ENCODE measurements at regions not wholly inside any gene's neighbourhood (a gene's known extent, or its start where the extent isn't known, plus 50 kb on each side); places are given as distances from the start of the nearest gene placed in this dataset.
"Not testable (repeated sequence)": the region's sequence is repeated elsewhere in the genome, so short reads cannot be mapped to it uniquely, and the experiment has no call there.

DNA sequence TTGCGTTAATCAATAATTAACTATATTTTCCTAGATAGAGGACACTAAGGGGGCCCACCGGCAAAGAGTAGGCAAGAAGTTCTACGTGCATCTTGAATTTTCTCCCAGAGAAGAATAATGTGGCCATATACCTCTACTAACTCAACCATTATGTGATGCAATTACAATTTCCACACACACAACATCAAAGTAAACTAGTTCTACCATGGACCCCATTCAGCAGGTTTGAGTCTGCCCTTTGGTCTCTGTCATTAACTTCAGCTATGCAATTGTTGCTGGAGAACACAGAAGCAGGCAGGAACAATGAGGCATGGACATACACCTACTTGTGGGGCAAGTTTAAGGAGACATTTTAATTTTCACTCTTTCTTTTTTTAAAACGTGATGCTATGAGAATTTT is 705.9 kb downstream of the PDCD6IP start:
- no peak for DNase-seq (ENCODE audit: low spot score)

DNA sequence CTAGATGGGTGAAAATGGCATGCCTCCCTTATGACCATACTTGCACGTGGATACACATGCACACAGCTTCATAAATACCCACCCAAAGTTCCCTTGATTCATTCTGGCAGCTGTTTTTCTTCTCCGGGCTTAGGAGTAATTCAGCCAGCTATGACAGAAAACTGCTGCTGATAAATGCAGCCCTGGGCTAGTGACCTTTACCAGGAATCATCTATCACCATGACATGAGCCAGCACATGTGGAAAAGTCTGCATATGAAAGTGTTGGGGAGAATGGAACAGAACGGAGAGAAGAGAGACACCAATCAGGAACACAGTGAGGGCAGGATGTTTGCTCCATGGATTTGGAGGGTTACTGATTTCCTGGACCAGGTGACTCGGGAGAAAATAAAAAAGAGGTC is 706.3 kb downstream of the PDCD6IP start:
- no peak for DNase-seq (ENCODE audit: low spot score)

DNA sequence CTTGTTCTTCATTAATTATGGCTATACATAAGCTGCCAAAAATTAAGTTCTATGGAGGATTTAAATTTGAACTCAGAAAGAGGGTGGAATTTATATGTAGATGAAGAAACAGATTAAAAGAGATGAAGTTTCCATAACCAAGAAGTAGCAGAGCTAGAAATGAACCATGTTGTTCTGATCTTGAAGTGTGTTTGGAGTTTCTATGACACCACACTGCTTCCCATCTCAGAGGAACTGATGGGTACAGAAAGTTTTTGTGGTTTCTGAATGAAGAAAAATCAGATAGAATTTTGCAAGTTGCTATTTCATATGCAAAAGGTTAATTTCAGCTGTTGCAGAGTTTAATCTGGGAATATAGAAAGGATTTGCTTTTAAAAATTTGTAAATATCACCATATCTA is 710.3 kb downstream of the PDCD6IP start:
- no peak for DNase-seq (ENCODE audit: low spot score)

DNA sequence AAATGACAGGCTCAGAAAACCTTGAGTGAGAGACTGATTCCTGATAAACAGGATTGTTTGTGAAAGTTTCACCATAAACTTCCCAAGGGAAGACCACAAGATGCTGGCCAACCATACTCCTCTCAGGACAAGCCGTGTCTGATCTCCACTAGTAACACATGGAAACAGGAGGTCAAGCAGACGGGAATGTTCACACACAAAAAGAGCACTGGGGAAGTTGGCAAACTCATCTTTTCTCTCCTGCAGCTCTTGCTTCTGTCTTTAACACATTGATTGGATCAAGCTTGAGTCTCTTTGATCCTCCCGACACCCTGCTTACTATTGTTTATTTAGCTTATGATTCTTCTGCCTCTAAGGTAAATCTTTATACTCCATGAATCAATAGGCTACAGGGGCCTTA is 713.5 kb downstream of the PDCD6IP start:
- DNase-seq (ENCODE audit: low spot score), result no peak

DNA sequence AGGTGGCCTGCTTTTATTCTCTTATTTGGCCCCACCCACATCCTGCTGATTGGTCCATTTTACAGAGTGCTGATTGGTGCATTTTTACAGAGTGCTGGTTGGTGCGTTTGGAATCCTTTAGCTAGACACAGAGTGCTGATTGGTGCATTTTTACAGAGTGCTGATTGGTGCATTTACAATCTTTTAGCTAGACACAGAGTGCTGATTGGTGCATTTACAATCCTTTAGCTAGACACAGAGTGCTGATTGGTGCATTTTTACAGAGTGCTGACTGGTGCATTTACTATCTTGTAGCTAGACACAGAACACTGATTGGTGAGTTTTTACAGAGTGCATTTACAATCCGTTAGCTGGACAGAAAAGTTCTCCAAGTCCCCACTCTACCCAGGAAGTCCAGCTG is 720.6 kb downstream of the PDCD6IP start:
- not testable (repeated sequence) for DNase-seq (ENCODE audit: low spot score)

DNA sequence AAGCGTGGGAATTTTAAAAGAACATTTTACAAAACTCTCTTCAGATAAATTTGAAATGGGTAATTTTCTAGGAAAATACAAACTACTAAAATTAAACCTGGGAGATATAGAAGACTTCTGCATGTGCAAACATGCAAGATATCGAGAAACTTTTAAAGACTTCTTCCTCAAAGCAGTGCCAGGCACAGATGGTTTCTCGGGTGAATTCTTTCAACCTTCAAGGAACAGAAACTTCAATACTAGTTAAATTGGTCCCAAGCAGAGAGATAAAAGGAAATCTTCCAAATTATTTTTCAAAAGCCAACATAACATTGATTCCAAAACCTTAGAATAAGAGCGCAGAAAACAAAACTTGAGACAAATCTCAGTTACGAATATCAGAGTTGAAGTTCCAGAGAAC is 732.7 kb downstream of the PDCD6IP start:
- DNase-seq (ENCODE audit: low spot score), result no peak

DNA sequence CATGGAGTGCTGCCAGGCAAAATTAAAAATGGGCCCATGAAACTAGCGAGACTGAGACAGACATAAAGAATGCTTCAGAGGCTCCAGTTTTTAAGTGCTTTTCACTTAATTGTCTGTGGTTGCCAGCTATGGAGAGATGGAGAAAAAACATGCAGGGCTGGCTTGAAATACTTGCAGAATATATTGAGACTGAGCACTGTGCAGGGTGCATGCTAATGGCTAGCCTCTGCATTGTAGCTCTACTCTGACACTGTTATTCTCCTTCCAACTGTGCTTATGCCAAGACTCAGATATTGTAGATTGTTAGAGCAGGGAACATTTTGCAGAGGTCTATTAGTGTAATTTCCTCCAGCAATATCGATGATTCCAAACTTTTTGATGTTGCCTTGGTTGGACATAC is 735.0 kb downstream of the PDCD6IP start:
- DNase-seq (ENCODE audit: low spot score), result no peak

DNA sequence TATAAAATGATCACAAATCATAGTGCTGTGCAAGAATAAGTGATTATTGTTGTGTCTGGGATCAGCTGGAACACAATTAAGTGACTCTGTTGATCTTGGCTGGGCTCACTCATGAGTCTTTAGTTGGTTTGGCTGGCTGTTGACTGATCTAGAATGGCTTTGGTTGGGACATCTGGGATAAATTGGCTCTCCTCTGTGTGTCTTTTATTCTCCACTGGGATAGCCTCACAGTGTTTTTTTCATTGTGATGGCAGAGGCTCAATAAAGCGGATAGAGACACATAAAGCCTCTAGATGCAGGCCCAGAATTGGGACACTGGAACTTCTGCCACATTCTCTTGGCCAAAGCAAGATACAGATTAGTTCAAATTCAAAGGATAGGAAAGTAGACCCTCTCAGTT is 735.6 kb downstream of the PDCD6IP start:
- no peak for DNase-seq (ENCODE audit: low spot score)

DNA sequence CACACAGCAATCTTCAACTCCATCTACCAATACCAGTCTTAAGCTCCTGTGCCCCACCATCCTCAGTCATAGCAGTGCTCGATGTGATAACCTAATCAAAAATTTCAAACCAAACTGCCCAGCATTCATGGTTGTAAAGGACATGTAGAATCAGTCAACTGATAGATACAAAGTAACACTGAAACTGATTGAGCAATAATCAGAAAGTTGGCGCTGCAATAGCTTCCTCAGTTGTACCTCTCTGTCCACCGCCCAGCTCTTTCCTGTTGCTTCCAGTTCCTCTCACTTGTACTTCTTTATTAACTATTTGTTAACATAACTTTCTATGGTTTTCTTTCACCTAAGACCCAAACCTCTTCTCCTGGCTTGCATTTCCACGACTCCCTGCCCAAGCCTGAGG is 745.7 kb downstream of the PDCD6IP start:
- DNase-seq (ENCODE audit: low spot score), result no peak

DNA sequence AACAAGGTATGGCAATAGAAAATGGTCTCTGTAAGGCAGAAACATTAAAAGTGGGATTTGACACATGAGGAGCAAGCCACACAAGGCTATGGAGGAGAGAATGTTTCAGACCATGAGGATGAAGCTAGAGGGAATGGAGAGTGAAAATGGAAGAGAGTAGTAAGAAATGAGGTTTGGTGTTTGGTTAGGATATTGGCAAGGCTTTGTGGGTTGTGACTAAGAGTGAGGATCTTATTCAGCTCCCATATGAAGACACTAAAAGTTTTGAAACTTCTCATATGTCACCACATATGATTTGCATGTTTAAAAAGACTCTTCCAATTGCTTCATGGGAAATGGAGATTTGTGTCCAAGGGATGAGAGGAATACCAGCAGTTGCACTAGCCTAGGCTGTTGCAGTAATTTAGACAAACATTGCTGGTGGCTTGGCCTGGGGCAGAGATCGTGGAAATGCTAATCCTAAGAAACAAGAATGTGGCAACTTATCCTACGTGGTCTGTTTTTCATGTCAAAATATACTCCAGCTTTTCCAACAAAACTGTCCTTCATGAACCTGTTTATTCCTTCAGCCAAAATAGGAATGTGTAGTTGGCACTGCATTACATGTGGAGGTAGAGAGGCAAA is 749.0 kb downstream of the PDCD6IP start:
- DNase-seq (ENCODE audit: low spot score), result no peak

DNA sequence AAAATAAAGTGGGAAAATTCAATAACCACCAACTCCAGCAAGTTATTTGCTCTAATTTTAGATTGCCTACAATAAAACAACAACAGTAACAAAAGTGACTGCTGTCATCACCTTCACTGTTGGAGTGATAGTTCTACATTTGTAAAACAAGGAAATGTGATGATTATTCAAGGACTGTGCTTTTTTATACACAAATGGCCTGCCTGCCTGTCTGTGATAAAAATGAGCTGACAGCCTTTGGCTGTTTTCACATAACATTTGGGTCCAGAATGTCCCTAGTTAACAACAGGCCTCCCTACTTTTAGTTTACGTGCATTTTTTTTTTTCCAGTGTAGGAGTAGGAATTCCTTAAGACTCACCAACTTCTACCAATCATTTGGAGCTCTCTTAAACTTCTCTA is 768.8 kb downstream of the PDCD6IP start:
- no peak for DNase-seq (ENCODE audit: low spot score)

DNA sequence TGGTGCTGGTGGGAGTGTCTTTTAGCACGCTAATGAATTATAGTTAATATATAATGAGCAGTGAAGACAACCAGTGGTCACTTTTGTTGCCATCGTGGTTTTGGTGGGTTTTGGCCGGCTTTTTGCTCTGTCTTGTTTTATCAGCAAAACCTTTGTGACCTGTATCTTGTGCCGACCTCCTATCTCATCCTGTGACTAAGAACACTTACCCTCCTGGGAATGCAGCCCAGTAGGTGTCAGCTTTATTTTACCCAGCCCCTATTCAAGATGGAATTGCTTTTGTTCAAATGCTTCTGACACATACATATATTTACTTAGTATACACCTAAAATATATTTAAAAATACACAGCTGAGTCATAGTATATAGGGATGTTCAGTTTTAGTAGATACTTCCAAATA is 770.3 kb downstream of the PDCD6IP start:
- DNase-seq (ENCODE audit: low spot score), result no peak

DNA sequence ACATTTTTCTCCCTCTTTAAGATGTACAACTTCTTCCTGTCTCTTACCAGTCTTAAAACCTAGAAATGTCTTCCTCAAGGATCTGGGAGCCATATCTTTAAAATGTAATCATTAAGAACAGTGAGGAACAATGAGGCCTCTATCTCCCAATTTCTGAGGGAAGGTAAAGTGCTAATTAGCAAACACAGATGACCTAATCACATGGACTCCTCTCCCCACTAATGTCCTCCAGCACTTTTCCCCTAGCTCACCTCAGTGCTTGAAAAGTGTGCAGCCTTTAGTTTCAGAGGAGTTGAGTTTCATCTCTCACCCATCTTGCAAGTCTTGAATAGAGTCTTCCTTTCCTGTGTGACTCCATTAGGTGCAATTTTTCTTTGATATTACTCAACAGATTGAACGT is 771.0 kb downstream of the PDCD6IP start:
- DNase-seq (ENCODE audit: low spot score), result no peak

DNA sequence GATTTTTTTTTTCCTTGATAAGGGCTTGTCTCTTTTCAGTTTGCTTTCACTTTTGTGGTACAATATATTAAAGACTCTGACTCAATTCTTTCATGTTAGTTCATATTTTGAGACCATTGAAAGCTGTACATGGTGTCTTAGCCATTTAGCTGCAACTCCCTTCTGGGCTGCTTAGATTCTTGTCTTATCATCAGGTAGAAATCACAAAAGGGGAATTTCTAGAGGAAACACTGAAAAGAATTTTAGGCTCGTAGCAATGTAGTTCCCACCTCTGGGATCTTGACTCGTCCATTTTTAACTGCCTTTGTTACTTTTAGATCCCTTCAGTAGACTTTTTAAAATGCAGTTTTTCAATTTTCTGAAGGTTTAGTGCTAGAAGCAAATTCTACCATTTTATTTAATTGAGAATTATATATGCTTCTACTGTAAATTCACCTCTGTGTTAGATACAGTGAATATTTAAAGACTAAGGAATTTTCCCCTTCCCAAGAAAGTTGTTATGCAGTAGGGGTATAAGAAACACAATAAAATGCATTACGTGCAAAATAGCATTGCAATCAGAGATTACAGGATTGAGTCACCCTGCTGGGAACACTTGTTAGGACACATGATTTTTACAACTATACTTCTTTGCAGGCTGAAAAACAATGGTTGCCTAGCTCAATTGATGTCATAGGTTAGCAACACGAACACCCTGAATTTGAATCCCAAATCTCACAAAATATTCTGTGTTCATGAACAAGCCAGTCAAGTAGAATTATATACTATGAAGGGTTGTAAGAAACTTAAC is 772.7 kb downstream of the PDCD6IP start:
- DNase-seq (ENCODE audit: low spot score), result no peak

DNA sequence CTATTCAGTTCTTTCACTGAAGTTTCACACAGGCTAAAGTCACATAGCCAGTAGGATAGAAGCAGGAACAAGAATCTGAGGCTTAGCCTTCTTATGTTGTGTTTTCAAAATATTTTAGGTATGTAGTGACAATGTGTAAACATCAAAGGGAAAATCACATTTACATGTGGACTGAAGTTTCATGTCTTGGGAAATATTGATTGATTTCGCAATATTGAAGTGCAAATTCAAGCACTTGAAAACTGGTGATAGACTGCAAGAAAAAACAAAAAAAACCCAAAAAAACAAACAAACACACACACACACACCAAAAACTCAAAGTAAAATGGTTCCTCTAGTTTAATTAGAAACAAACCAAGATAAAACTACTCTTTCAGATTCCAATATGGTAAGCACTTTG is 773.3 kb downstream of the PDCD6IP start:
- DNase-seq (ENCODE audit: low spot score), result no peak

DNA sequence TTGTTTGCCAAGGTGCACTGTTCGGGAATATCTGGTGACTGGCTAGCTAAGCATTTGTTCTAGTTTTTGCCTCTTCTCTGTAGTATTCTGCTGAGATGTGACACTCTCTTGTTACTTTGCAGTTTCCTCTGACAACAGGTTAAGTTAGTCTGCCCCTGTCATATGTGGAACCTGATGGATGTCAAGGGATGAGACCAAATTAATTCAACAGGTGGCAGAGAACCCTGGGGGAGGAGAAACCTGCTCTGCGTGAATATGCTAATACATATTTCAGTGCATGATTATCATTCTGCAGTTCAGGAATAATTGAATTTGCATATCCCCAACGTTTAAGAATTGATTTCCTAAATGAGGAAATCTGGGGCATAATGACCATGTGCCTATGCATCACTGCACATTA is 777.3 kb downstream of the PDCD6IP start:
- DNase-seq (ENCODE audit: low spot score), result no peak

DNA sequence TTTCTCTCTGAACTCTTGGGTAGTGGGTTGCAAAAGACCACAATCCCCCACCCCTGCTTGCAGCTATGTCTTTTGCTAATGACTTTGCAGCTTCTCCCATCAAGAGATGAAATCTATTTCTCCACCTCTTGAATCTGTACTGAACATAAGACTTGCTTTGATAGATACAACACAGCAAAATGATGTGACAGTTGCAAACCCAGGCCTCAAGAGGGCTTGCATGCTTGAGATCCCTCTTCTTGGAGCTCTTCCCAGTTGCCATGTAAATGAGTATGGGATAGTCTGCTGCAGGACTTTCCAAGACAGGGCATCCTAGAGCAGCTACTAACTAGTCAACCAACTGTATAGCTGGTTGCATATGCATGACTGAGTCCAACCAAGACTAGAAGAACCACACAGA is 783.6 kb downstream of the PDCD6IP start:
- DNase-seq (ENCODE audit: low spot score), result no peak

DNA sequence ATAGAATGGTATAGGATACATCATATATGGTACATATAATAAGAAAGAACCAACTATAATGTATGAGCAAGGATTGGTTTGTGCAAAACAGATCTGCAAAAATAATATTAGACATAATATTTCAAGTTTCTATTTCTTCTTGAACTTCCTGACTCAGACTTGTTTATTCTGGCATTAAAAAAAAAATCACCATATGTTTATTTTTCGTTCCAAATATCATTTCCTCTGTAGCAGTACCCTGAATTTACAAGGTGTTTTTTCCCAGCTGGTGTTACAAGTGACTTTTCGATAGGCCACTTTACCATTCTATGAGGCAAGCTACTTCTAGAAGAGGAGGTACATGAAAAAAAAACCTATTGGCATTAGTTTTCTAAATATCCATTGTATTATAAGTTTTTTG is 785.0 kb downstream of the PDCD6IP start:
- no peak for DNase-seq (ENCODE audit: low spot score)

DNA sequence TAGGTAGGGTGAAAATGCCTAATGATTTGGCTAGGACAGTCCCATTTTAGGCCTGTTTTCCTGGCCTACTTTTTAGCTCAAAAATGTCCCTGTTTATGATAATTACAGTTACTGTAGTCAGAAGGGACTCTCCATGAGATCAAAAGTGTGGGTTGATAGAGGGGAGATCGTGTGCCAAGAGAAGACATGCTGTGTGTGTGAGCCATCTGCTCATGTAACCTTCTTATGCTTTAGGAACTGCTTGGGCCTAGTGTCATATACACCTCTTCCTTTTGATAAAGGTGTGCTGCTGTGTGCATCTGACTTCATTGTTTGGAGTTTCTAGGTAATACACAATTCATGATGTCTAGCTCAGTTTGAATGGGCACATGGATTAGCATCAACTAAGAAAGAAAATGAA is 786.5 kb downstream of the PDCD6IP start:
- no peak for DNase-seq (ENCODE audit: low spot score)

DNA sequence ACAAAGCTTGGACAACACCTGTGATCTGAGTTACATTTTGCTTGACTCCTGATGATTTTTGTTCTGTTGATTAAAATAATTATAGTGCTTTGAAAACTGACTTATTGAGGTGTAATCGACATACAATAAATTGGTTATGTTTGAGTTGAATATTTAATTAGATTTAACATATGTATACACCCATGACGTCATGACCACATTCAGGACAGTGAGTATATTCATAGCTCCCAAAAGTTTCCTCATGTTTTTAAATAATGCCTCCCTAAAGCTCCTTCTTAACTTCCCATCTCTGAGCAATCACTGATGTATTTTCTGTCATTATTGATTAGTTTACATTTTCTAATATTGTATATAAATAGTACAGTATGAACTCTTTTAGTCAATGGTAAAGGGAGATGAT is 801.2 kb downstream of the PDCD6IP start:
- DNase-seq (ENCODE audit: low spot score), result no peak

DNA sequence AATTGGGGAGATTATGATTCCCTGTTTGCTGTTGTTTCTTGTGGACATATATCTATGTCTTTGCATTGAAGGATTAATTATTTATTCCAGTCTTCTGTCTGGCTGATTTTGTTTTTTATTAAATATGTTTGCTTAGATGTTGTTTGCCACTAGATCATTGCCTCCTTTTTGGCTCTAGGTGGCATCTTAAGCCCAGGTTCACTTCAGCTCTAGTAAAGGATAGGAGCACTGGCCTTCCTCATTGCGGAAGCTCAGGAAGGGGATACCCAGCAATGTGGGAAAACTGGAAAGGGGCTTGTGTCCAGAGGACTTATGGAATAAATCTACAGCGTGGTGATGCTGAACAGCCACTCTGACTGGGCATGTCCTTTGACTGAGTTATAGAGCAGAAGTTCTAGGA is 821.6 kb downstream of the PDCD6IP start:
- DNase-seq (ENCODE audit: low spot score), result no peak

DNA sequence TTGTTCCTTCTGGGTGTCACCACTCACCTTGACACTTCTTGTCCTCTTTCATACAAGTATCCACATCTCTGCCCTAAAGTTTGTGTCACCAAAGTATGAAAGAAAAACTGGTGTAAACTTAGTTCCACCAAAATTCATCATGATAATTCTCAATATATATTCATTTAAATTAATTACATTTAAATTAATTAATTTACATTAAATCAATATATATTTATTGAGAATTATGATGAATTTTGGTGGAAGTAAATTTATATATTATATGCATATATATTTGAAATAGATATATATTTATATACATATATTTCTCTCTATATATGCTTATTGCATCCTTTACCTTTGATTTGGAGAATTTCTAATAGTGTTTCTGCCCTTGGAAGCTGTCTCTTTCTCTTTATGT is 828.3 kb downstream of the PDCD6IP start:
- DNase-seq (ENCODE audit: low spot score), result no peak

DNA sequence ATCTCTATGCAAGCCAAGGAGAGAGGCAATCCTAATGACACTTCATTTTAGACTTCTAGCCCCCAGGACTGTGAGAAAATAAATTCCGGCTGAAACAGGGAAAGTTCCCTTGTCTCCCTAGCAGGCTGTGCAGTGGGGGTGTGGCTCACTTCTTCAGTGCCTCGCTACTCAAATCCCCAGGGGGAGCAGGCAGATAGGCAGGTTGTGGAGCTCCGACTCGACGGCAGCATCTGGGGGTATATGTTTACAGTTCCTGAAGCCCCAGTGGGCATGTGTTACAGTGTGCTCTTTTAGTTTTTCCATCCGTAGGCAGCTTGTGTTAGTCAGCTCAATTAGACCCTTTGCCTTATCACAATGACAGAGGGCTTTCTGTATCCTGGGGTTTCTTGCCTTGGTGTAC is 836.5 kb downstream of the PDCD6IP start:
- no peak for DNase-seq (ENCODE audit: low spot score)

DNA sequence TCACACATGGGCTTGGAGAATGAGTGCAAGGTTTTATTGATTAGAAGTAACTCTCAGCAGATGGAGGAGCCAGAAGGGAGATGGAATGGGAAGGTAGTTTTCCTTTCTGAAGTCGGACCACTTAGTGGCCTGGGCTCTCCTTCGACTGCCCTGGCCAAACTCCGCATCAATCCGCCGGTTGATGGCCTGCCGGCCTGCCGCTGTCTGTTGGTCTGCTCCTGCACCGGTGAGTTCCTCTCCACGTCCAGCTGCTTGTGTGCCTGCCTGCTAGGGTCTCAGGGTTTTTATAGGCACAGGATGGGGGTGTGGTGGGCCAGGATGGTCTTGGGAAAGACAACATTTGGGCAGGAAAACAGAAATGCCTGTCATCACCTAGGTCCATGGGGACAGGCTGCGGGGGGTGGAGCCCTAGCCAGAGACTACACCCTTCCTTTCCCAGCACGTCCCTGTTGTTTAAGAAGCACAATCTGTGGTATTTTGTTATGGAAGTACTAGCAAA is 837.0 kb downstream of the PDCD6IP start:
- DNase-seq (ENCODE audit: low spot score), result no peak
